AG04449 (cell line): ENCODE measurements at regions not wholly inside any gene's neighbourhood (a gene's known extent, or its start where the extent isn't known, plus 50 kb on each side); places are given as distances from the start of the nearest gene placed in this dataset.

Experiments
- CTCF ChIA-PET: fragments of 350-600 bp; formaldehyde crosslinking; extraction: SDS; loops from one replicate; lab custom pipeline; 2021; ENCODE audit warnings: antibody characterized with exemption; lab: Yijun Ruan, JAX
- POLR2A ChIA-PET: fragments of 400-600, 350-600 bp; formaldehyde crosslinking; extraction: SDS; loops from one replicate; lab custom pipeline; 2020; ENCODE audit warnings: antibody characterized with exemption, inconsistent platforms; lab: Yijun Ruan, JAX
- DNase-seq: peaks from one replicate; pipeline ENCODE4 v3.0.0-alpha.2; 2010; ENCODE audit warnings: low read depth, low spot score
- H3K4me3 ChIP-seq: 2 replicates; pipeline ENCODE4 v1.5.1; 2011; ENCODE audit warnings: low read depth, mild to moderate bottlenecking, control low read depth, low read length
- TF ChIP-seq, protein P1 (sequence below): IDR thresholded peaks from one replicate; pipeline ENCODE4 v1.5.1; 2011; ENCODE audit warnings: mild to moderate bottlenecking, moderate library complexity, low read length, control low read depth, inconsistent platforms; ENCODE audit not compliant: insufficient read depth; ENCODE audit errors: missing control alignments

DNA sequence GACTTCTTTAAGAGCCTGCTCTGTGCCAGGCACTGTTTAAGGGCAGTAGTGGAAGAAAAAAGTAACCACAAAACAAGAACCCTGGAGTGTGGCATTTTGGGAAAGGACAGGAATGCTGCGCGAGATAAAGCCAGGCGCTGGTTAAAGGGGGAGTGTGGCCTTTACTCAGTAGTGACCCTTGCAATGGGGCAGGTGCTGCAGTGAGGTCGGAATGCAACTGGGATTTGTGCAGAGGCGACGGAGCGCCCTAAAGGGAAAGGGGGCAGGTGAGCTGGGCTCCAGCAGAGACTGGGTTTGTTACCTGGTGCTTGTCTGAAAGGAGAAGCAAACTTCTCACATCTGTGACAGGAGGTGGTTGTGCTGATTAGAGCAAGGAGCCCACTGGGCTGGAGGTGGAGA is 263.6 kb downstream of the ACTR3B start:
- TF ChIP-seq, protein P1, sequence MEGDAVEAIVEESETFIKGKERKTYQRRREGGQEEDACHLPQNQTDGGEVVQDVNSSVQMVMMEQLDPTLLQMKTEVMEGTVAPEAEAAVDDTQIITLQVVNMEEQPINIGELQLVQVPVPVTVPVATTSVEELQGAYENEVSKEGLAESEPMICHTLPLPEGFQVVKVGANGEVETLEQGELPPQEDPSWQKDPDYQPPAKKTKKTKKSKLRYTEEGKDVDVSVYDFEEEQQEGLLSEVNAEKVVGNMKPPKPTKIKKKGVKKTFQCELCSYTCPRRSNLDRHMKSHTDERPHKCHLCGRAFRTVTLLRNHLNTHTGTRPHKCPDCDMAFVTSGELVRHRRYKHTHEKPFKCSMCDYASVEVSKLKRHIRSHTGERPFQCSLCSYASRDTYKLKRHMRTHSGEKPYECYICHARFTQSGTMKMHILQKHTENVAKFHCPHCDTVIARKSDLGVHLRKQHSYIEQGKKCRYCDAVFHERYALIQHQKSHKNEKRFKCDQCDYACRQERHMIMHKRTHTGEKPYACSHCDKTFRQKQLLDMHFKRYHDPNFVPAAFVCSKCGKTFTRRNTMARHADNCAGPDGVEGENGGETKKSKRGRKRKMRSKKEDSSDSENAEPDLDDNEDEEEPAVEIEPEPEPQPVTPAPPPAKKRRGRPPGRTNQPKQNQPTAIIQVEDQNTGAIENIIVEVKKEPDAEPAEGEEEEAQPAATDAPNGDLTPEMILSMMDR, result no peak
- ChIA-PET CTCF (no interaction called here), POLR2A (no interaction called here)
- DNase-seq, result no peak
- H3K4me3 ChIP-seq, result no peak overlapping the region

- DNase-seq, result no peak
- TF ChIP-seq, protein P1, result no peak
- CTCF ChIA-PET, result no interaction called here
- POLR2A ChIA-PET, result no interaction called here
- no peak overlapping the region for H3K4me3 ChIP-seq
Measured at GRCh38 chr7:153027210-153027609, 267.7 kb downstream of the ACTR3B start.

- CTCF ChIA-PET, result no interaction called here
- no peak for DNase-seq
- POLR2A ChIA-PET, result no interaction called here
- H3K4me3 ChIP-seq, result no peak overlapping the region
- TF ChIP-seq, protein P1, result no peak
Measured at GRCh38 chr7:153027904-153028303, 268.4 kb downstream of the ACTR3B start.

DNA sequence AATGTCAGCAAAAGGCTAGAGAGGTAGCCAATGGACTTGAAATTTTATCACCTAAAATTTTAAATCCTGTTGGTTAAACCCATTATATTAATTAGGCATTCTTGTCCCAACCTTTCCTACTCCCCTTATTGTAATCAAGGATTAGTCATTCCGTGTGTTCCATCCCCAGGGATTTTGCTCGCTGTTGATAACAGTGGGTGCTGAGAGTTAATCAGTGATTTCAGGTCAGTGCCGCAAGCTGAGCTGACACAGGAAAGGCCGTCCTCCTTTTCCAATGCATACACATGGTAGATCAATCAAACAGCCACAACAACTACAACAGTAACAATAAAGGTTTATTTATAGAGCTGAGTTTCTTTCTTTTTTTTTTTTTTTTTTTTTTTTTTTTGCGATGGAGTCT is 271.4 kb downstream of the ACTR3B start:
- DNase-seq, result no peak
- TF ChIP-seq, protein P1, result no peak
- no peak overlapping the region for H3K4me3 ChIP-seq
- CTCF ChIA-PET, result no interaction called here
- POLR2A ChIA-PET, result no interaction called here

GRCh38 chr7:153034791-153035190 is 275.2 kb downstream of the ACTR3B start:
- CTCF ChIA-PET, result no interaction called here
- POLR2A ChIA-PET, result no interaction called here
- TF ChIP-seq, protein P1, result no peak
- no peak for DNase-seq
- H3K4me3 ChIP-seq, result no peak overlapping the region

- no peak for DNase-seq
- TF ChIP-seq, protein P1, result no peak
- H3K4me3 ChIP-seq, result no peak overlapping the region
- ChIA-PET CTCF (no interaction called here), POLR2A (no interaction called here)
Measured at GRCh38 chr7:153036396-153037063, 277.0 kb downstream of the ACTR3B start.
